ENCODE measurements at regions not wholly inside any gene's neighbourhood (a gene's known extent, or its start where the extent isn't known, plus 50 kb on each side); places are given as distances from the start of the nearest gene placed in this dataset.

GRCh38 chr7:13044309-13044708 is 356.9 kb downstream of the ARL4A start:
- Histone ChIP-seq H3K4me2 (ENCODE audit: low read depth, low read length, poor library complexity, severe bottlenecking) (no peak overlapping the region), H3K9me3 (ENCODE audit: low read length) (no peaks in the 10 kb centered on the region), H3K79me2 (ENCODE audit: low read length) (no peaks in the 10 kb centered on the region), H4K20me1 (ENCODE audit: insufficient read depth, low read depth, low read length) (no peaks in the 10 kb centered on the region), H3K4me3 (ENCODE audit: low read length) (no peak overlapping the region), H3K4me1 (ENCODE audit: low read length) (no peaks in the 10 kb centered on the region), H3K9me2 (replicated peaks; ENCODE audit: insufficient read depth, low read length) (no peaks in the 10 kb centered on the region), H3K27ac (ENCODE audit: low read length) (no peak overlapping the region), H2AFZ (ENCODE audit: low read length) (no peak overlapping the region), H3K36me3 (ENCODE audit: insufficient read depth, low read length) (no peaks in the 10 kb centered on the region), H3K27me3 (ENCODE audit: low read length) (no peaks in the 10 kb centered on the region), H3K9ac (ENCODE audit: low read length) (no peak overlapping the region)
- no peak for DNase-seq

DNA sequence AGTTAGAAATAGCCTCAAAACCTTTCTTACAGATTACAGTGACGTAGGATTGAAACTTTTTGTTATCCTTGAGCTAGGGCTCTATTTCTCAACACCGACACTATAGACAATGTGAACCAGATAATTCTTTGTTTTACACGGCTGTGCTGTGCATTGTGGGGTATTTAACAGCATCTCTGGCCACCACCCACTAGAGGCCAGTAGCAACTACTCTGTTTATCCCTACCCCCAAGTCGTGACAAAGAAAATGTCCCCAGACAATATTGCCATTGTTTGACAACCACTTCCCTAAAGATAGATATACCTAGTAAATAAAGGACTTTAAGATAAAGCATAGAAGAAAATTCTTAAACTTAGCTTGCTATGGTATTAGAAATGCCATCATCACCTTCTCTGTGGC is 359.6 kb downstream of the ARL4A start:
- H3K4me2 ChIP-seq (ENCODE audit: low read depth, low read length, poor library complexity, severe bottlenecking), result no peak overlapping the region
- H3K27ac ChIP-seq (ENCODE audit: low read length), result no peak overlapping the region
- H3K27me3 ChIP-seq (ENCODE audit: low read length), result no peaks in the 10 kb centered on the region
- DNase-seq, result no peak
- no peaks in the 10 kb centered on the region for H3K4me1 ChIP-seq (ENCODE audit: low read length)
- no peak overlapping the region for H3K9ac ChIP-seq (ENCODE audit: low read length)
- no peak overlapping the region for H2AFZ ChIP-seq (ENCODE audit: low read length)
- H3K79me2 ChIP-seq (ENCODE audit: low read length), result no peaks in the 10 kb centered on the region
- no peaks in the 10 kb centered on the region for H3K9me3 ChIP-seq (ENCODE audit: low read length)
- H3K36me3 ChIP-seq (ENCODE audit: insufficient read depth, low read length), result no peaks in the 10 kb centered on the region
- no peaks in the 10 kb centered on the region for H4K20me1 ChIP-seq (ENCODE audit: insufficient read depth, low read depth, low read length)
- no peak overlapping the region for H3K4me3 ChIP-seq (ENCODE audit: low read length)
- H3K9me2 ChIP-seq (replicated peaks; ENCODE audit: insufficient read depth, low read length), result no peaks in the 10 kb centered on the region

- Histone ChIP-seq H3K27me3 (ENCODE audit: low read length) (no peaks in the 10 kb centered on the region), H3K9me2 (replicated peaks; ENCODE audit: insufficient read depth, low read length) (no peaks in the 10 kb centered on the region), H3K4me3 (ENCODE audit: low read length) (no peak overlapping the region), H2AFZ (ENCODE audit: low read length) (no peak overlapping the region), H3K9me3 (ENCODE audit: low read length) (no peaks in the 10 kb centered on the region), H3K4me1 (ENCODE audit: low read length) (no peaks in the 10 kb centered on the region), H4K20me1 (ENCODE audit: insufficient read depth, low read depth, low read length) (no peaks in the 10 kb centered on the region), H3K79me2 (ENCODE audit: low read length) (no peaks in the 10 kb centered on the region), H3K4me2 (ENCODE audit: low read depth, low read length, poor library complexity, severe bottlenecking) (no peak overlapping the region), H3K9ac (ENCODE audit: low read length) (no peak overlapping the region), H3K27ac (ENCODE audit: low read length) (no peak overlapping the region), H3K36me3 (ENCODE audit: insufficient read depth, low read length) (no peaks in the 10 kb centered on the region)
- no peak for DNase-seq
These were observed 362.5 kb downstream of the ARL4A start for GRCh38 chr7:13049946-13050345.

DNA sequence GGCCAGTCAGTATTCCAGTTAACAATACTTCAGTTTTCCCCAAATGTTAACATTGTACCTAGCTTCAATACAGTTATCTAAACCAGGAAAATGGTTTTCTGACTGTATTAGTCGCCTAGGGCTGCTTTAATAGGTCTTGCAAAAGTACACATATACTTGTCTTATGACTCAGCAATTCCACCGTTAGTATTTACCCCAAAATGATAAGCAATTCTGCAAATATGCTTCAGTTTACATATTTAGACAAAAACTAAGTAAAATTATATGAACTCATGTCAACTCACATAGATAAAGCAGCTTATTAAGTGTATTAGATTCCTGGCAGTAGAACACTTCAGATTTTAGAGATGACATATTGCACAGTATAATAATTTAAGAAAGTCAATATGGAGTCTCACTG is 363.3 kb downstream of the ARL4A start:
- no peaks in the 10 kb centered on the region for H3K36me3 ChIP-seq (ENCODE audit: insufficient read depth, low read length)
- no peaks in the 10 kb centered on the region for H3K9me3 ChIP-seq (ENCODE audit: low read length)
- H3K9ac ChIP-seq (ENCODE audit: low read length), result no peak overlapping the region
- no peak overlapping the region for H3K4me2 ChIP-seq (ENCODE audit: low read depth, low read length, poor library complexity, severe bottlenecking)
- no peak overlapping the region for H2AFZ ChIP-seq (ENCODE audit: low read length)
- no peaks in the 10 kb centered on the region for H3K27me3 ChIP-seq (ENCODE audit: low read length)
- H3K9me2 ChIP-seq (replicated peaks; ENCODE audit: insufficient read depth, low read length), result no peaks in the 10 kb centered on the region
- no peaks in the 10 kb centered on the region for H3K79me2 ChIP-seq (ENCODE audit: low read length)
- H3K4me3 ChIP-seq (ENCODE audit: low read length), result no peak overlapping the region
- no peak for DNase-seq
- no peak overlapping the region for H3K27ac ChIP-seq (ENCODE audit: low read length)
- no peaks in the 10 kb centered on the region for H3K4me1 ChIP-seq (ENCODE audit: low read length)
- no peaks in the 10 kb centered on the region for H4K20me1 ChIP-seq (ENCODE audit: insufficient read depth, low read depth, low read length)

- H3K4me2 ChIP-seq (ENCODE audit: low read depth, low read length, poor library complexity, severe bottlenecking), result no peak overlapping the region
- no peaks in the 10 kb centered on the region for H3K36me3 ChIP-seq (ENCODE audit: insufficient read depth, low read length)
- DNase-seq, result no peak
- no peaks in the 10 kb centered on the region for H3K9me2 ChIP-seq (replicated peaks; ENCODE audit: insufficient read depth, low read length)
- H3K79me2 ChIP-seq (ENCODE audit: low read length), result no peaks in the 10 kb centered on the region
- no peaks in the 10 kb centered on the region for H3K9me3 ChIP-seq (ENCODE audit: low read length)
- H3K4me3 ChIP-seq (ENCODE audit: low read length), result no peak overlapping the region
- H4K20me1 ChIP-seq (ENCODE audit: insufficient read depth, low read depth, low read length), result no peaks in the 10 kb centered on the region
- no peak overlapping the region for H3K27ac ChIP-seq (ENCODE audit: low read length)
- no peak overlapping the region for H3K9ac ChIP-seq (ENCODE audit: low read length)
- peaks cover 7% of the 10 kb centered on the region for H3K4me1 ChIP-seq (ENCODE audit: low read length)
- no peak overlapping the region for H2AFZ ChIP-seq (ENCODE audit: low read length)
- H3K27me3 ChIP-seq (ENCODE audit: low read length), result no peaks in the 10 kb centered on the region
These were observed 368.4 kb downstream of the ARL4A start for GRCh38 chr7:13055732-13056368.

DNA sequence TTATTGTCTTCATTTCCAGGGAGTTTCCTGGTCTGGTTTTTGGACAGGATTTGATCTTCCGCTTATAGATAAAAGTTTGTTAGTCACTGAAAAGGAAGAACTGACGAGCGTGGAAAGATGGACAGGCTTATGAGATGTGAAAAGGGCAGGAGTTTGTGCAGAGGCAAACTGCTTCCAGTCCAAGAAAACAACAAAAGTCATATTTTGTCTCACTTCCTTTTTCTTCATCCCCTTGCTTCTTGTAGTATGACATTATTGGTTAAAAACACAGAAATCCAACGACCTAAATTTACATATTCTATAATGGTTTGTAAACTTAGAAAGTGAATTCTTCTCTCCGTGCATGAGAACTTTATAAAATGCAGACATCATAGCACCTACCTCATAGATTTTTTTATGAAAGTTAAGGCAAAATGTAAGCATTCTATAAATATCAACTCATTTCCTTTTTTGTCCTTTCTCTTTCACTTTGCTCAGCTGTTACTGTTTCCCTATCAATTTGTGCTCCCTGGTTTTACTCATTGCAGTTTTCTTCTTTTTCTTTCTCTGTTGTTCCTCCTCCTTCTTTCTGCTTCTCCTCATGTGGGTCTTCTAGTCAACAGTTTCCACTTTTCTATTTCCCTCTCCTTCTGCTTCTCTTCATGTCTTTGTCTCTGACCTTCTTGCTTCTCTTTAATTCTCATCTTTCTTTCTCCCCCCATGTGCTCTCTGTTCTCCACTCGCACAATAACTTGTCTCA is 370.2 kb downstream of the ARL4A start:
- Histone ChIP-seq H3K27me3 (ENCODE audit: low read length) (no peaks in the 10 kb centered on the region), H3K79me2 (ENCODE audit: low read length) (no peaks in the 10 kb centered on the region), H3K36me3 (ENCODE audit: insufficient read depth, low read length) (no peaks in the 10 kb centered on the region), H4K20me1 (ENCODE audit: insufficient read depth, low read depth, low read length) (no peaks in the 10 kb centered on the region), H3K9me2 (replicated peaks; ENCODE audit: insufficient read depth, low read length) (no peaks in the 10 kb centered on the region), H3K9ac (ENCODE audit: low read length) (no peak overlapping the region), H2AFZ (ENCODE audit: low read length) (no peak overlapping the region), H3K27ac (ENCODE audit: low read length) (no peak overlapping the region), H3K4me3 (ENCODE audit: low read length) (0 out of 2 replicates have a peak overlapping the region, but pooled peaks have one; percentile 1), H3K4me1 (ENCODE audit: low read length) (peaks cover 7% of the 10 kb centered on the region), H3K9me3 (ENCODE audit: low read length) (no peaks in the 10 kb centered on the region), H3K4me2 (ENCODE audit: low read depth, low read length, poor library complexity, severe bottlenecking) (peak overlapping the region; percentile 41)
- DNase-seq, result peak; percentile 50

GRCh38 chr7:13060173-13060572 is 372.7 kb downstream of the ARL4A start:
- no peak for DNase-seq
- no peak overlapping the region for H3K4me3 ChIP-seq (ENCODE audit: low read length)
- H4K20me1 ChIP-seq (ENCODE audit: insufficient read depth, low read depth, low read length), result no peaks in the 10 kb centered on the region
- no peaks in the 10 kb centered on the region for H3K9me2 ChIP-seq (replicated peaks; ENCODE audit: insufficient read depth, low read length)
- no peak overlapping the region for H3K4me2 ChIP-seq (ENCODE audit: low read depth, low read length, poor library complexity, severe bottlenecking)
- H3K36me3 ChIP-seq (ENCODE audit: insufficient read depth, low read length), result no peaks in the 10 kb centered on the region
- no peaks in the 10 kb centered on the region for H3K9me3 ChIP-seq (ENCODE audit: low read length)
- no peak overlapping the region for H3K27ac ChIP-seq (ENCODE audit: low read length)
- H3K27me3 ChIP-seq (ENCODE audit: low read length), result no peaks in the 10 kb centered on the region
- H3K4me1 ChIP-seq (ENCODE audit: low read length), result peaks cover 7% of the 10 kb centered on the region
- no peak overlapping the region for H3K9ac ChIP-seq (ENCODE audit: low read length)
- H2AFZ ChIP-seq (ENCODE audit: low read length), result no peak overlapping the region
- no peaks in the 10 kb centered on the region for H3K79me2 ChIP-seq (ENCODE audit: low read length)

DNA sequence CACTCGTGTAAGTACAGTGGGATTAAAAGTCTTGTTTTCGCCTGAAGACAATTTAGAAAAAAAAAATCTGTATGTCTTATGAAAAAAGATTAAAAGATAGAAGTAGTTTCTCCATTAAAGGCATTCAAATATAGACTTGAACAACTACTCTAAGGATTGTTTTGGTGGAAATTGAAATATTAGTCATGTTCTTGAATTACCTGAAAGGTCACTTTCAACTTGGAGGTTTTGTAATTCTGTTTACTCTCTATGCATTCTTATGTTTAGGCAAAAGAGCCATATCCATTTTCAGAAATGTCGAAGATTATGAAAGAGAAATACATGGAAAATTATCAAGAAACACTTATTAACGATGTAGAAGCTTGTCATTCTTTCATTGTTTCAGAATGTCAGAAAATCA is 373.7 kb downstream of the ARL4A start:
- H3K4me1 ChIP-seq (ENCODE audit: low read length), result peaks cover 7% of the 10 kb centered on the region
- no peak overlapping the region for H3K9ac ChIP-seq (ENCODE audit: low read length)
- no peak overlapping the region for H3K27ac ChIP-seq (ENCODE audit: low read length)
- H3K36me3 ChIP-seq (ENCODE audit: insufficient read depth, low read length), result no peaks in the 10 kb centered on the region
- H3K4me3 ChIP-seq (ENCODE audit: low read length), result no peak overlapping the region
- H4K20me1 ChIP-seq (ENCODE audit: insufficient read depth, low read depth, low read length), result no peaks in the 10 kb centered on the region
- H3K79me2 ChIP-seq (ENCODE audit: low read length), result no peaks in the 10 kb centered on the region
- H3K9me3 ChIP-seq (ENCODE audit: low read length), result no peaks in the 10 kb centered on the region
- no peaks in the 10 kb centered on the region for H3K9me2 ChIP-seq (replicated peaks; ENCODE audit: insufficient read depth, low read length)
- DNase-seq, result no peak
- no peak overlapping the region for H2AFZ ChIP-seq (ENCODE audit: low read length)
- no peaks in the 10 kb centered on the region for H3K27me3 ChIP-seq (ENCODE audit: low read length)
- no peak overlapping the region for H3K4me2 ChIP-seq (ENCODE audit: low read depth, low read length, poor library complexity, severe bottlenecking)
